ENCODE measurements at regions not wholly inside any gene's neighbourhood (a gene's known extent, or its start where the extent isn't known, plus 50 kb on each side); places are given as distances from the start of the nearest gene placed in this dataset.

GRCh38 chrX:34557733-34558132, 99.4 kb downstream of the TMEM47 start:
- no peak overlapping the region for H3K4me3 ChIP-seq (ENCODE audit: low read length)
- TF ChIP-seq CTCF (IDR thresholded peaks at IDR 0.05; ENCODE audit: insufficient read depth, low read depth, low read length, missing control alignments) = no peak
- DNase-seq (ENCODE audit: low read depth) = no peak

- H3K4me3 ChIP-seq (ENCODE audit: low read length) = no peak overlapping the region
- no peak for TF ChIP-seq CTCF (IDR thresholded peaks at IDR 0.05; ENCODE audit: insufficient read depth, low read depth, low read length, missing control alignments)
- DNase-seq (ENCODE audit: low read depth) = no peak
Measured at GRCh38 chrX:34555481-34555880, 101.6 kb downstream of the TMEM47 start.

GRCh38 chrX:34546366-34546765, 110.7 kb downstream of the TMEM47 start:
- DNase-seq (ENCODE audit: low read depth) = peak; percentile 61
- no peak for TF ChIP-seq CTCF (IDR thresholded peaks at IDR 0.05; ENCODE audit: insufficient read depth, low read depth, low read length, missing control alignments)
- no peak overlapping the region for H3K4me3 ChIP-seq (ENCODE audit: low read length)

- TF ChIP-seq CTCF (IDR thresholded peaks at IDR 0.05; ENCODE audit: insufficient read depth, low read depth, low read length, missing control alignments) = no peak
- peak; percentile 57 for DNase-seq (ENCODE audit: low read depth)
- H3K4me3 ChIP-seq (ENCODE audit: low read length) = no peak overlapping the region
Measured at GRCh38 chrX:34528081-34528480, 129.0 kb downstream of the TMEM47 start.

- peak; percentile 47 for DNase-seq (ENCODE audit: low read depth)
- H3K4me3 ChIP-seq (ENCODE audit: low read length) = no peak overlapping the region
- peak; percentile 45 for TF ChIP-seq CTCF (IDR thresholded peaks at IDR 0.05; ENCODE audit: insufficient read depth, low read depth, low read length, missing control alignments)
Measured at GRCh38 chrX:34521563-34521962, 135.5 kb downstream of the TMEM47 start.

- TF ChIP-seq CTCF (IDR thresholded peaks at IDR 0.05; ENCODE audit: insufficient read depth, low read depth, low read length, missing control alignments) = no peak
- no peak for DNase-seq (ENCODE audit: low read depth)
- no peak overlapping the region for H3K4me3 ChIP-seq (ENCODE audit: low read length)
Measured at GRCh38 chrX:34509394-34509793, 147.7 kb downstream of the TMEM47 start.

GRCh38 chrX:34503119-34503518, 154.0 kb downstream of the TMEM47 start:
- no peak for DNase-seq (ENCODE audit: low read depth)
- TF ChIP-seq CTCF (IDR thresholded peaks at IDR 0.05; ENCODE audit: insufficient read depth, low read depth, low read length, missing control alignments) = no peak
- H3K4me3 ChIP-seq (ENCODE audit: low read length) = no peak overlapping the region
